GM10248 (cell line): ENCODE measurements at regions not wholly inside any gene's neighbourhood (a gene's known extent, or its start where the extent isn't known, plus 50 kb on each side); places are given as distances from the start of the nearest gene placed in this dataset.

ENCODE experiments used
- CTCF ChIA-PET: fragments of 300-600 bp; sonication (Branson Sonifier 250); formaldehyde crosslinking; extraction: SDS; loops from one replicate; lab custom pipeline; 2021; ENCODE audit warnings: antibody characterized with exemption; lab: Yijun Ruan, JAX
- POLR2A ChIA-PET: fragments of 350-650 bp; sonication (Branson Sonifier 250); formaldehyde crosslinking; extraction: SDS; loops from one replicate; lab custom pipeline; 2020; ENCODE audit warnings: antibody characterized with exemption; lab: Yijun Ruan, JAX
- DNase-seq: peaks from one replicate; pipeline ENCODE4 v3.0.0; 2012; ENCODE audit errors: extremely low spot score
- TF ChIP-seq, protein P1 (sequence below): IDR thresholded peaks from 2 replicates; pipeline ENCODE4 v1.5.1; 2012; ENCODE audit warnings: mild to moderate bottlenecking, low read depth; ENCODE audit errors: extremely low read depth, missing control alignments, control extremely low read depth

DNA sequence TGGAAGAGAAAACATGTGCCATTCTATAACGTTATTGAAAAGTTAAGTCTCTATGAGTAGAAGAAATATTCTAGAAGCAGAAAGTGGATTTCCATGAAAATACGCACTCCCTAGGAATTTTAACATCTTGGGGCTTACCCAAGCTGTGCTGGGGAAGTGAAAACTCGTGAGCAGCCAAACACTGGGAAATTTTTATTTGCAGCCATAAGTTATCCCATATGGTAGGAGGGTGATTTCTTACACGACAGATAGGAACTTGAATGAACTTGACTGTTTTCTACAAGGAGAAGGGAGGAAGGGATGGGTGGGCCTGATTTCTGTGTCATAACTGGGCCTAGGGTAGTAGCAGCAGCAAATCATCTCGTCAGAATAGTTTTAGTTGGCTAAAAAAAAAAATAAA, 272.6 kb downstream of the ETAA1 start:
- DNase-seq = no peak
- ChIA-PET POLR2A (no interaction called here), CTCF (no interaction called here)
- TF ChIP-seq, protein P1, sequence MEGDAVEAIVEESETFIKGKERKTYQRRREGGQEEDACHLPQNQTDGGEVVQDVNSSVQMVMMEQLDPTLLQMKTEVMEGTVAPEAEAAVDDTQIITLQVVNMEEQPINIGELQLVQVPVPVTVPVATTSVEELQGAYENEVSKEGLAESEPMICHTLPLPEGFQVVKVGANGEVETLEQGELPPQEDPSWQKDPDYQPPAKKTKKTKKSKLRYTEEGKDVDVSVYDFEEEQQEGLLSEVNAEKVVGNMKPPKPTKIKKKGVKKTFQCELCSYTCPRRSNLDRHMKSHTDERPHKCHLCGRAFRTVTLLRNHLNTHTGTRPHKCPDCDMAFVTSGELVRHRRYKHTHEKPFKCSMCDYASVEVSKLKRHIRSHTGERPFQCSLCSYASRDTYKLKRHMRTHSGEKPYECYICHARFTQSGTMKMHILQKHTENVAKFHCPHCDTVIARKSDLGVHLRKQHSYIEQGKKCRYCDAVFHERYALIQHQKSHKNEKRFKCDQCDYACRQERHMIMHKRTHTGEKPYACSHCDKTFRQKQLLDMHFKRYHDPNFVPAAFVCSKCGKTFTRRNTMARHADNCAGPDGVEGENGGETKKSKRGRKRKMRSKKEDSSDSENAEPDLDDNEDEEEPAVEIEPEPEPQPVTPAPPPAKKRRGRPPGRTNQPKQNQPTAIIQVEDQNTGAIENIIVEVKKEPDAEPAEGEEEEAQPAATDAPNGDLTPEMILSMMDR = no peak

- CTCF ChIA-PET = no interaction called here
- POLR2A ChIA-PET = no interaction called here
- DNase-seq = no peak
- TF ChIP-seq, protein P1 = no peak
Measured at GRCh38 chr2:67670747-67671183, 273.6 kb downstream of the ETAA1 start.

- TF ChIP-seq, protein P1 = no peak
- ChIA-PET POLR2A (no interaction called here), CTCF (no interaction called here)
- no peak for DNase-seq
Measured at GRCh38 chr2:67671464-67672450, 274.6 kb downstream of the ETAA1 start.

GRCh38 chr2:67674668-67675067, 277.5 kb downstream of the ETAA1 start:
- TF ChIP-seq, protein P1 = no peak
- DNase-seq = no peak
- ChIA-PET POLR2A (no interaction called here), CTCF (no interaction called here)

- POLR2A ChIA-PET = no interaction called here
- no peak for DNase-seq
- TF ChIP-seq, protein P1 = no peak
Measured at GRCh38 chr2:67684991-67685390, 287.9 kb downstream of the ETAA1 start.

DNA sequence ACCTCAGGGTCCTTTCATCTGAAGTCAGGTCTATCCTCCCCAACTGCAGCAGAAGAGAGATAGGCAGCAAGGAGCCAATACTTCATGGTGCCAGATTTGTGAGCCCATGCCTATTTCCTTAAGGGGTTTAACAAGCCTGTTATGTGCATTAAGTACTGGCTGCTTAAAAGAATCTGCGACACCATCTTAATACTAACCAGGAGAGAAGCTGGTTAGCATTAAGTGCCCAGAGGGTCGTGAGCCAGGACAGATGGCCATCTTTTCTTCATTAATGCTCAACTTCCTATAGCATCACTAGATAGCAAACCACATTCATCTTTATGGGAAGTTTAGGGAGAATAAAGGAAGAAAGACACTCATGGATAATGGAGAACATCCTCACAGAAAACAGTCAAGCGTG, 289.1 kb downstream of the ETAA1 start:
- TF ChIP-seq, protein P1 = no peak
- POLR2A ChIA-PET = no interaction called here
- CTCF ChIA-PET = no interaction called here
- DNase-seq = no peak

More at GRCh38 chr2:67684991-67685390, 287.9 kb downstream of the ETAA1 start:
- CTCF ChIA-PET = no interaction called here
